Gastroesophageal sphincter (tissue), 4 donors: ENCODE measurements at regions not wholly inside any gene's neighbourhood (a gene's known extent, or its start where the extent isn't known, plus 50 kb on each side); places are given as distances from the start of the nearest gene placed in this dataset.

Experiments used
- ATAC-seq: fragments of 150-250 bp; one replicate; pipeline ENCODE4 v1.9.1; 2016; ENCODE audit warnings: mild to moderate bottlenecking, moderate library complexity
- H3K27ac ChIP-seq, 4 donors: fragments of 200-600 bp; sonication (generic) in 3 of 4; 1 replicate in 3 of 4; 2 replicates in 1 of 4; pipeline ENCODE4 v1.5.1; 2016 to 2019
- H3K27me3 ChIP-seq: fragments of 200-600 bp; sonication (generic); one replicate; pipeline ENCODE4 v1.5.1; 2019
- H3K36me3 ChIP-seq, 2 donors: fragments of 200-600 bp; sonication (generic); one replicate each; pipeline ENCODE4 v1.5.1; 2019; ENCODE audit warnings: control low read depth in 1 of 2
- H3K4me1 ChIP-seq, 3 donors: fragments of 200-600 bp; sonication (generic); 1 replicate in 2 of 3; 2 replicates in 1 of 3; pipeline ENCODE4 v1.5.1; 2016 to 2019; ENCODE audit warnings: control low read depth in 2 of 3
- H3K4me3 ChIP-seq, 2 donors: fragments of 200-600 bp; sonication (generic); one replicate each; pipeline ENCODE4 v1.5.1; 2019; ENCODE audit warnings: mild to moderate bottlenecking in 1 of 2, moderate library complexity in 1 of 2
- H3K9me3 ChIP-seq, 3 donors: fragments of 200-600 bp; sonication (generic); one replicate each; pipeline ENCODE4 v1.5.1; 2017 to 2019; ENCODE audit warnings: control low read depth in 2 of 3
- EP300 ChIP-seq: sonication (generic); formaldehyde crosslinking; IDR thresholded peaks from one replicate; pipeline ENCODE4 v1.6.1; 2017; ENCODE audit warnings: antibody characterized with exemption, mild to moderate bottlenecking
- POLR2A ChIP-seq, 2 donors: fragments of 450-650 bp; IDR thresholded peaks; one replicate each; pipeline ENCODE4 v1.6.1; 2017; ENCODE audit warnings: antibody characterized with exemption in 2 of 2, mild to moderate bottlenecking in 2 of 2, moderate library complexity in 1 of 2
- POLR2AphosphoS5 ChIP-seq: sonication (generic); formaldehyde crosslinking; IDR thresholded peaks from one replicate; pipeline ENCODE4 v1.6.1; 2017; ENCODE audit warnings: antibody characterized with exemption
- WGBS, 2 donors: methylation state at CpG; one replicate each; pipeline ENCODE4 v1.1.5; 2018; ENCODE audit warnings: low coverage in 1 of 2; 5-methylcytosine and 5-hydroxymethylcytosine counted together
- TF ChIP-seq, protein P1 (sequence below), 4 experiments: fragments of 200-600 bp in 2 of 4; fragments of 450-650 bp in 2 of 4; sonication (generic) in 1 of 4; IDR thresholded peaks; one replicate each; pipeline ENCODE4 v1.5.1; 2017 to 2019; ENCODE audit warnings: antibody characterized with exemption in 4 of 4, mild to moderate bottlenecking in 2 of 4, moderate library complexity in 2 of 4

- Histone ChIP-seq H3K4me1 (no peaks in the 10 kb centered on the region), H3K9me3 (no peaks in the 10 kb centered on the region), H3K4me3 (no peak overlapping the region), H3K27ac (no peak overlapping the region), H3K36me3 (no peaks in the 10 kb centered on the region), H3K27me3 (no peaks in the 10 kb centered on the region)
- no peak for ATAC-seq
- WGBS, 2 donors: 89 to 93% methylated on average over 4 of the region's 4 CpGs
- TF ChIP-seq EP300 (no peak), POLR2A (IDR thresholded peaks at IDR 0.05) (no peak), POLR2AphosphoS5 (no peak)
- TF ChIP-seq, protein P1, sequence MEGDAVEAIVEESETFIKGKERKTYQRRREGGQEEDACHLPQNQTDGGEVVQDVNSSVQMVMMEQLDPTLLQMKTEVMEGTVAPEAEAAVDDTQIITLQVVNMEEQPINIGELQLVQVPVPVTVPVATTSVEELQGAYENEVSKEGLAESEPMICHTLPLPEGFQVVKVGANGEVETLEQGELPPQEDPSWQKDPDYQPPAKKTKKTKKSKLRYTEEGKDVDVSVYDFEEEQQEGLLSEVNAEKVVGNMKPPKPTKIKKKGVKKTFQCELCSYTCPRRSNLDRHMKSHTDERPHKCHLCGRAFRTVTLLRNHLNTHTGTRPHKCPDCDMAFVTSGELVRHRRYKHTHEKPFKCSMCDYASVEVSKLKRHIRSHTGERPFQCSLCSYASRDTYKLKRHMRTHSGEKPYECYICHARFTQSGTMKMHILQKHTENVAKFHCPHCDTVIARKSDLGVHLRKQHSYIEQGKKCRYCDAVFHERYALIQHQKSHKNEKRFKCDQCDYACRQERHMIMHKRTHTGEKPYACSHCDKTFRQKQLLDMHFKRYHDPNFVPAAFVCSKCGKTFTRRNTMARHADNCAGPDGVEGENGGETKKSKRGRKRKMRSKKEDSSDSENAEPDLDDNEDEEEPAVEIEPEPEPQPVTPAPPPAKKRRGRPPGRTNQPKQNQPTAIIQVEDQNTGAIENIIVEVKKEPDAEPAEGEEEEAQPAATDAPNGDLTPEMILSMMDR (IDR thresholded peaks at IDR 0.05): no peak
Measured at GRCh38 chr2:5364361-5364760, 327.8 kb upstream of the SOX11 start.

- Histone ChIP-seq H3K27me3 (no peaks in the 10 kb centered on the region), H3K36me3 (no peaks in the 10 kb centered on the region), H3K9me3 (no peaks in the 10 kb centered on the region), H3K4me1 (no peaks in the 10 kb centered on the region), H3K27ac (no peak overlapping the region), H3K4me3 (no peak overlapping the region)
- ATAC-seq: peak; percentile 51
- TF ChIP-seq, protein P1 (IDR thresholded peaks at IDR 0.05): peak; percentile 53 to 84 (median 76)
- no peak for TF ChIP-seq EP300
- WGBS, 2 donors: 18 to 20% methylated on average over 14 to 17 of the region's 20 CpGs
Measured at GRCh38 chr2:5365871-5366461, 326.2 kb upstream of the SOX11 start.

GRCh38 chr2:5367321-5367720 lies 324.9 kb upstream of the SOX11 start:
- Histone ChIP-seq H3K27me3 (no peaks in the 10 kb centered on the region), H3K36me3 (no peaks in the 10 kb centered on the region), H3K4me1 (no peaks in the 10 kb centered on the region), H3K9me3 (no peaks in the 10 kb centered on the region), H3K27ac (no peak overlapping the region), H3K4me3 (no peak overlapping the region)
- ATAC-seq: no peak
- no peak for TF ChIP-seq POLR2AphosphoS5
- TF ChIP-seq, protein P1 (IDR thresholded peaks at IDR 0.05): no peak
- no peak for TF ChIP-seq POLR2A (IDR thresholded peaks at IDR 0.05)
- TF ChIP-seq EP300: no peak
- WGBS, 2 donors: 93% methylated on average over 6 of the region's 6 CpGs; no CpG with 5 or more reads in 1 of the 2 donors

DNA sequence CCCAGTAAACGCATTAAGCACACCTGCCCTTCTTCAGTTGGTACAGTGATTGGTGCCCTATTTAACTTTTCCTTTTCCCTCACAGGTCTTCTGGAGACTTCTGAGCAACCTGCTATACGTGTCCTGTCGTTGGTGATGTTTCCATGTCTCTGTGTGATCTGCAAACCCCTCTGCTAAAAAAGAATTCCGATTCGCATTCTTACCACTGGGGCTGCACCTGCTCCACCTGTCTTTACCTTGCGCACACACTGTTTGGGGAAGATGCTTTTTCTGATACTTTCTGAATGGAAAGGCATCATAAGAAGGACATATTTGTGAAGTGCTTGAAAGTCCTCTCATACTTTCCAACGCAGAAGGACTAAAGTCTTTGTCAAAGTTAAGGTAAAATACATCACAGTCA lies 323.9 kb upstream of the SOX11 start:
- WGBS, 2 donors: 89% methylated on average over 3 to 7 of the region's 7 CpGs
- TF ChIP-seq POLR2A (IDR thresholded peaks at IDR 0.05): no peak
- TF ChIP-seq, protein P1 (IDR thresholded peaks at IDR 0.05): no peak
- TF ChIP-seq EP300: no peak
- TF ChIP-seq POLR2AphosphoS5: no peak
- no peak for ATAC-seq
- Histone ChIP-seq H3K4me1 (no peaks in the 10 kb centered on the region), H3K27ac (no peak overlapping the region), H3K27me3 (no peaks in the 10 kb centered on the region), H3K4me3 (no peak overlapping the region), H3K9me3 (no peaks in the 10 kb centered on the region), H3K36me3 (no peaks in the 10 kb centered on the region)

DNA sequence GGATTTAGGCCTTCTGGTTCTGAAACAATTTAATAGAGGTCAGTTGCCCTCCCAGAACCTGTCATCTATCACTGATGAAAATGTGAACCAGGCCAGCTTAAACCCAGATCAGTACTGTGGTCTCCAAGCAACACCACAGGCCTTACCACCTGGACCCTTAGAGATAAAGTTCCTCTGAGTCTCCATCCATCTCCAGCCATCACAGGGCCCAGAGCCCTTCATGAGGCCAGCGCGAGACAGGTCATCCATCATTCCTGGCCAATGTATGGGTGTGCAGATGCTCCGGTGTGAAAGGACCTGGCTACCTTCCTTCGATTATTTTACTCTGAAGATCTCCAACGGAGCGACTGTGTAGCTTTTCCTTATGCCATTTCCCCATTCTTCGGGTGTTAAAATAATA lies 322.7 kb upstream of the SOX11 start:
- Histone ChIP-seq H3K27ac (no peak overlapping the region), H3K4me1 (no peaks in the 10 kb centered on the region), H3K9me3 (no peaks in the 10 kb centered on the region), H3K36me3 (no peaks in the 10 kb centered on the region), H3K27me3 (no peaks in the 10 kb centered on the region), H3K4me3 (no peak overlapping the region)
- 63 to 84% methylated on average over 6 to 7 of the region's 7 CpGs for WGBS, 2 donors
- no peak for ATAC-seq
- TF ChIP-seq EP300 (no peak), POLR2AphosphoS5 (no peak), POLR2A (IDR thresholded peaks at IDR 0.05) (no peak)
- TF ChIP-seq, protein P1 (IDR thresholded peaks at IDR 0.05): no peak
